COLO668 (cell line): ENCODE measurements at regions not wholly inside any gene's neighbourhood (a gene's known extent, or its start where the extent isn't known, plus 50 kb on each side); places are given as distances from the start of the nearest gene placed in this dataset.
A peak's percentile ranks its signal among the peaks of the same experiment; 100 is the strongest.
"Not testable (repeated sequence)": the region's sequence is repeated elsewhere in the genome, so short reads cannot be mapped to it uniquely, and the experiment has no call there.

ENCODE experiments used
- DNase-seq: peaks from one replicate; lab custom pipeline; 2025; ENCODE audit not compliant: unreplicated experiment; lab: John Stamatoyannopoulos, UW

- DNase-seq = no peak
Measured at GRCh38 chr6:16950302-16950701, 151.5 kb upstream of the STMND1 start.

- DNase-seq = no peak
Measured at GRCh38 chr6:16949716-16950115, 152.1 kb upstream of the STMND1 start.

GRCh38 chr6:16948396-16948795 is 153.5 kb upstream of the STMND1 start:
- DNase-seq = no peak

DNA sequence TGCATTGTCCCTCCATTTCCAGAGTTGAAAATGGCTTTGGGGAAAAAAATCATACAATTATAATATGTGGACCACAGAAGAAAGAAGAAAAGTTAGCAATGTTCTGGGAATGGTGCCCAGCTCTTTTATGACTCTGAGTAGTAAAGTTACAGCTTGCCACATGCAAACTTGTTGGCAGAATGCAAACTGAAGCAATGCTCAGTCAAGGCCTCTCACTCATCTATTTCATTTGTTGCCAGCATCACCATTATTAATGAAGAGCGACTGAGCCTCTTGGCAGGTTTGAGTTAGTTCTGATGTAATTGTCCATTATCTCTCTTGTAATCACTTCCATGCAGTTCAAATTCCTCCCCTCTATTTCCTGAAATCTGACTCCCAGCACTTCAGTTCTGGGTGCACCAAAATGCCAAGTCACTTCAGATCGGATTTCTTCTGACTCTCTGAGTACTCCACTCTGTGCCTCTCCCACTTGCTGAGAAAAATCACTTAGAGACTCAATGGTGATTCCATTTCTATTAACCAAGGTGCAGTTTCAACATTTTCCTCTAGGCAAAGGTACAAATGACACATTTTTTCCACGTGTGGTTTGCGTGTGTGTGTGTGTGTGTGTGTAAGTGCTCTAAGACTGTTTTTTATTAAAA is 154.4 kb upstream of the STMND1 start:
- DNase-seq = peak; percentile 7

DNA sequence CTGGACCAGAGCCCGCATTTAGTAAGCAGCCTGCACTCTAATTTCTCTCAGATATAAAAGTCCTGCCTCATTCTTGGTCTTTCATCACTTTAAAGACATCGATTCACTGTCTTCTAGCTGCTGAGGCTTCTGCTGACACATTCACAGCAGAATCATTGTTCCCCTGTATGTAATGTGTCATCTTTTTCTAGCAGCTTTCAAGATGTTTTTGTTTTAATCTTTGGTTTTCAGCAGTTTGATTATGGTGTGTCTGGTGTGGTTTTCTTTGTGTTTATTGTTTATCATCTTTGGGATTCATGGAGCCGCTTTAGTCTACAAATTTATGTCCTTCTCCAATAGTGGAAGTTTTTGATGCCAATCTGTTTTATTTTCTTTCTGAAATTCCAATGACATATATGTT is 157.3 kb upstream of the STMND1 start:
- no peak for DNase-seq

- no peak for DNase-seq
Measured at GRCh38 chr6:16939839-16940238, 162.0 kb upstream of the STMND1 start.

- DNase-seq = no peak
Measured at GRCh38 chr6:16939351-16939750, 162.5 kb upstream of the STMND1 start.

- DNase-seq = no peak
Measured at GRCh38 chr6:16936893-16937292, 165.0 kb upstream of the STMND1 start.

DNA sequence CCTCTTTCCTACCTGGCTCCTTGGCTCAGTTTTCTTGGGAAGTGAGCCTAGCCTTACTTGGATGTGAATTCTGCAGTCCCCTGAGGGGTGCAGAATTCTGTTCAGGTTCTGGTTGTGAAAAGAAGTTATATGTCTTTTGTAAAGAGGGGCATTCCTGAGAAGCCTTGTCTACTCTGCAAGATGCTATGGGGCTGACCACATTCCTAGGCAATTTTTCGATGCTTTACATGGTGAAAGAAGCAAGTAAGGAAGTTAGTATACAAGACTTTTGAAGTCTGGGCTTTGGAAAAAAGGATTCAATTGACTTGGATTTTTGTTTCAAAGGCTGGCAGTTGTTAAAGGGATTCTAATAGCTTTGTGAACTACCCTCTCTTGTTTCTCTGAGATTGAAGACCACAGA is 167.9 kb upstream of the STMND1 start:
- no peak for DNase-seq

DNA sequence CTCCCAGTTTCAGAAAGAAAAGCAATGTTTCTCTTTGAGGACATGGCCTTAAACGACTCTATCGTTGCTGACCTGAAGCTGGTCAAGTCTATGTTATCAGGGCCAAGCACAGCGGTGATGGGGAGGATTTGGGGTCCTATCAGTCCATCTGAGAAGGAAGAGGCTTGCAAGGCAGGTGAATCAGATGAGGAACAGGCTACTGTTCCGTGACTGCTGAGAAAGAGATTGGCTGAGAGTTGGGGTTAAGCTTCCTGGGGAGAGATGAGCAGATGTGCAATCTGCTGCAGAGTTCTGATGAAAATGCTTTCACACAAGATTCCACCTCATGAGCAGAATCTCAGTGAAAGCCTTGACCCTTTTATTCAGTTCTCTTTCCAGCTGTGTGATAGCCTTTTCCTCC is 168.3 kb upstream of the STMND1 start:
- no peak for DNase-seq

- no peak for DNase-seq
Measured at GRCh38 chr6:16932920-16933319, 168.9 kb upstream of the STMND1 start.

DNA sequence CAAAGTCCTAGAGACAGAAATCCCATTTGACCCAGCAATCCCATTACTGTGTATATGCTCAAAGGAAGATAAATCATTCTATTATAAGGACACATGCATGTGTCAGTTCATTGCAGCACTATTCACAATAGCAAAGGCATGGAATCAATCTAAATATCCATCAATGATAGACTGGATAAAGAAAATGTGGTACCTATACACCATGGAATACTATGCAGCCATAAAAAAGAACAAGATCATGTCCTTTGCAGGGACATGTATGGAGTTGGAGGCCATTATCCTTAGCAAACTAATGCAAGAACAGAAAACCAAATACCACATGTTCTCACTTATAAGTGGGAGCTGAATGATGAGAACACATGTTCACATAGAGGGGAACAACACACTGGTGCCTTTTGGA is 169.8 kb upstream of the ATXN1 start:
- not testable (repeated sequence) for DNase-seq

DNA sequence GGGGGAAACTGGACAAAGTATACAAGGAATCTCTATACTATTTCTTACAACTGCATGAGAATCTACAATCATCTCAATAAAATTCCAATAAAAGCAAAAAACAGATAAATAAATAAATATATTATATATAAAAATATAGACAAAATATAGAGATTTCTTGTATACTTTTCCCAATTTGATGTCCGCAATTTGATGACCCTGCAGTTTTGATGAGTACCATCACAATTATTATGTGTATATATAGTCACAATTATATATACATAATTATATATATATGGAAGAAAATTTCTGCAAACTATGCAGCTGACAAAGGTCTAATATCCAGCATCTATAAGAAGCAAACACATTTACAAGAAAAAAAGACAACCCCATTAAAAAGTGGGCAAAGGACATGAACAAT is 169.2 kb upstream of the ATXN1 start:
- no peak for DNase-seq

- DNase-seq = no peak
Measured at GRCh38 chr6:16929809-16930208, 168.5 kb upstream of the ATXN1 start.

- no peak for DNase-seq
Measured at GRCh38 chr6:16928387-16928786, 167.1 kb upstream of the ATXN1 start.

GRCh38 chr6:16927205-16927604 is 165.9 kb upstream of the ATXN1 start:
- DNase-seq = no peak

GRCh38 chr6:16925461-16925860 is 164.2 kb upstream of the ATXN1 start:
- no peak for DNase-seq

DNA sequence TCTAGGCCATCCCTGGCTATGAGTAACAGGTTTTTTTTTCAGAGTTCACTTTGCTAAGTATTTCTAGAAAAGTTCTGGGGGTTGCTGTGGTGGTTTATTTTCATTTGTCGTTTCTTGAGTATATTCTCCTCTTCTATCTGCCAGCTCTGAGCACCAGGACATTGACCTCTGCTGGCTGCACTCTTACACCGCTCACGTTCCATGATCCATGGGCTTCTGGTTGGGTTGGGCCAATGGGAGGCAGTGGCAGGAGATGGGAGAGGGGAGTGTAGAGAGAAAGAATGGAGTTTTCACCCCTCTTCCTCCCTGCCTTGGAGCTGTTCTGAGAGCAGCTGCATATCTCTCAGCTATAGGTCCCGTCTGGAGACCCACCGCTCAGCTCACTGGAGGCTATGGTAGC is 161.0 kb upstream of the ATXN1 start:
- DNase-seq = no peak

- no peak for DNase-seq
Measured at GRCh38 chr6:16921399-16922110, 160.3 kb upstream of the ATXN1 start.

DNA sequence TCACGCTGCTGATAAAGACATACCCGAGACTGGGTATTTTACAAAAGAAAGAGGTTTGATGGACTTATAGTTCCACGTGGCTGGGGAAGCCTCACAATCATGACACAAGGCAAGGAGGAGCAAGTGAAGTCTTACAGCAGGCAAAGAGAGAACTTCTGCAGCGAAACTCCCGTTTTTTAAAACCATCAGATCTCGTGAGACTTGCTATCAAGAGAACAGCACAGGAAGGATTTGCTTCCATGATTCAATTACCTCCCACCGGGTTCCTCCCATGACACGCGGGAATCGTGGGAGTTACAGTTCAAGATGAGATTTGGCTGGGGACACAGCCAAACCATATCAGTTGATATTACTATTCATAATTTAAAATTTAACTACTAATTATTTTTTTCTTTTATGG is 157.3 kb upstream of the ATXN1 start:
- DNase-seq = no peak

DNA sequence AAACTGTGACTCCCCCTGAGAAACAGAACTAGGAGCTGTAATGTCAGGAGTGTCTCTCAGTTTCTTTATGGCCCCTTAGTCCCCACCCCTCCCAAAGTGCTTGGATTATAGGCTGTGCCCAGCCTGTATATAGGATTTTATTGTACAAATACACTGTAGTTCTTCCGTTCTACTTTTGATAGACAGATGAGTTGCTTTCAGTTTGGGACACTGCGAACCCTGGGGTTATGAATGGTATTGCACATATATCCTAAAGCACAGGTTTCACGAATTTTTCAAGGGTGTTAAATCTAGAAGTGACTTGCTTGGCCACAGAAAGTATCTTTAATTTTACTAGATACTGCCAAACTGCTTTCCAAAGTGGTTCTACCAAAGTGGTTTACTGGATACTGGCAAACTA is 152.9 kb upstream of the ATXN1 start:
- no peak for DNase-seq

GRCh38 chr6:16912756-16913155 is 151.5 kb upstream of the ATXN1 start:
- DNase-seq = no peak

GRCh38 chr6:16911088-16911487 is 149.8 kb upstream of the ATXN1 start:
- DNase-seq = no peak
